Activated T-helper 2 cell treated with anti-CD3 and anti-CD28 coated beads, Interferon-gamma antibody, Interleukin-2, Interleukin-4, amounts not matched to agents 10 μg/mL and 5 μg/mL and 100 μg/mL, durations not matched to agents 14 hours and 24 hours and 36 hours (primary cell): ENCODE measurements at regions not wholly inside any gene's neighbourhood (a gene's known extent, or its start where the extent isn't known, plus 50 kb on each side); places are given as distances from the start of the nearest gene placed in this dataset.

ENCODE experiments used
- DNase-seq: peaks from one replicate; pipeline ENCODE4 v3.0.0; 2021; ENCODE audit warnings: low spot score
- H3K27ac Mint-ChIP-seq: one replicate; pipeline ENCODE4 v1.8.0; 2021; ENCODE audit warnings: mixed read lengths
- H3K27me3 Mint-ChIP-seq: one replicate; pipeline ENCODE4 v1.8.0; 2021; ENCODE audit warnings: low read depth, mixed read lengths
- H3K36me3 Mint-ChIP-seq: one replicate; pipeline ENCODE4 v1.8.0; 2021; ENCODE audit warnings: low read depth, mixed read lengths
- H3K4me1 Mint-ChIP-seq: one replicate; pipeline ENCODE4 v1.8.0; 2021; ENCODE audit warnings: low read depth, mixed read lengths
- H3K4me3 Mint-ChIP-seq: one replicate; pipeline ENCODE4 v1.8.0; 2021; ENCODE audit warnings: low read depth, mild to moderate bottlenecking, moderate library complexity, mixed read lengths
- H3K9me3 Mint-ChIP-seq: one replicate; pipeline ENCODE4 v1.8.0; 2021; ENCODE audit warnings: mixed read lengths
- intact Hi-C: fragments of 100-400 bp; cut with micrococcal nuclease; formaldehyde crosslinking; loops from one replicate; pipeline ENCODE4 v1.15.1; 2023

- intact Hi-C loops = no loop called here
- Mint-ChIP-seq H3K27ac (no peak overlapping the region), H3K4me1 (no peaks in the 10 kb centered on the region), H3K9me3 (no peaks in the 10 kb centered on the region), H3K36me3 (no peaks in the 10 kb centered on the region), H3K4me3 (no peak overlapping the region), H3K27me3 (no peaks in the 10 kb centered on the region)
- no peak for DNase-seq
These were observed 336.7 kb downstream of the OSR1 start for GRCh38 chr2:19021721-19022120.

GRCh38 chr2:19021100-19021476, 337.3 kb downstream of the OSR1 start:
- intact Hi-C loops = no loop called here
- Mint-ChIP-seq H3K36me3 (no peaks in the 10 kb centered on the region), H3K27me3 (no peaks in the 10 kb centered on the region), H3K9me3 (no peaks in the 10 kb centered on the region), H3K4me3 (no peak overlapping the region), H3K27ac (no peak overlapping the region), H3K4me1 (no peaks in the 10 kb centered on the region)
- no peak for DNase-seq

GRCh38 chr2:19020144-19021099, 338.0 kb downstream of the OSR1 start:
- no peaks in the 10 kb centered on the region for H3K9me3 Mint-ChIP-seq
- H3K4me3 Mint-ChIP-seq = no peak overlapping the region
- no peak overlapping the region for H3K27ac Mint-ChIP-seq
- no peak for DNase-seq
- no peaks in the 10 kb centered on the region for H3K27me3 Mint-ChIP-seq
- intact Hi-C loops = no loop called here
- no peaks in the 10 kb centered on the region for H3K36me3 Mint-ChIP-seq
- no peaks in the 10 kb centered on the region for H3K4me1 Mint-ChIP-seq

- no peaks in the 10 kb centered on the region for H3K4me1 Mint-ChIP-seq
- DNase-seq = no peak
- intact Hi-C loops = no loop called here
- H3K27me3 Mint-ChIP-seq = no peaks in the 10 kb centered on the region
- H3K36me3 Mint-ChIP-seq = no peaks in the 10 kb centered on the region
- H3K9me3 Mint-ChIP-seq = no peaks in the 10 kb centered on the region
- no peak overlapping the region for H3K4me3 Mint-ChIP-seq
- H3K27ac Mint-ChIP-seq = no peak overlapping the region
These were observed 348.9 kb downstream of the OSR1 start for GRCh38 chr2:19009510-19009909.

- no peaks in the 10 kb centered on the region for H3K4me1 Mint-ChIP-seq
- H3K4me3 Mint-ChIP-seq = no peak overlapping the region
- H3K27ac Mint-ChIP-seq = no peak overlapping the region
- no peak for DNase-seq
- H3K36me3 Mint-ChIP-seq = no peaks in the 10 kb centered on the region
- intact Hi-C loops = no loop called here
- H3K9me3 Mint-ChIP-seq = no peaks in the 10 kb centered on the region
- H3K27me3 Mint-ChIP-seq = no peaks in the 10 kb centered on the region
These were observed 354.9 kb downstream of the OSR1 start for GRCh38 chr2:19003554-19003953.

GRCh38 chr2:19000776-19001175, 357.6 kb downstream of the OSR1 start:
- intact Hi-C loops = no loop called here
- H3K4me1 Mint-ChIP-seq = no peaks in the 10 kb centered on the region
- no peaks in the 10 kb centered on the region for H3K27me3 Mint-ChIP-seq
- no peak overlapping the region for H3K4me3 Mint-ChIP-seq
- H3K27ac Mint-ChIP-seq = no peak overlapping the region
- H3K9me3 Mint-ChIP-seq = no peaks in the 10 kb centered on the region
- no peaks in the 10 kb centered on the region for H3K36me3 Mint-ChIP-seq
- DNase-seq = no peak

- H3K4me1 Mint-ChIP-seq = no peaks in the 10 kb centered on the region
- intact Hi-C loops = no loop called here
- H3K27ac Mint-ChIP-seq = no peak overlapping the region
- H3K9me3 Mint-ChIP-seq = no peaks in the 10 kb centered on the region
- H3K4me3 Mint-ChIP-seq = no peak overlapping the region
- H3K36me3 Mint-ChIP-seq = no peaks in the 10 kb centered on the region
- no peak for DNase-seq
- no peaks in the 10 kb centered on the region for H3K27me3 Mint-ChIP-seq
These were observed 359.2 kb downstream of the OSR1 start for GRCh38 chr2:18999198-18999597.

GRCh38 chr2:18998491-18998890, 359.9 kb downstream of the OSR1 start:
- intact Hi-C loops = no loop called here
- no peaks in the 10 kb centered on the region for H3K9me3 Mint-ChIP-seq

GRCh38 chr2:18993756-18994338, 364.6 kb downstream of the OSR1 start:
- Mint-ChIP-seq H3K4me3 (no peak overlapping the region), H3K9me3 (no peaks in the 10 kb centered on the region), H3K27ac (no peak overlapping the region), H3K4me1 (no peaks in the 10 kb centered on the region), H3K27me3 (no peaks in the 10 kb centered on the region), H3K36me3 (no peaks in the 10 kb centered on the region)
- intact Hi-C loops = no loop called here
- no peak for DNase-seq

More at GRCh38 chr2:18998491-18998890, 359.9 kb downstream of the OSR1 start:
- Mint-ChIP-seq H3K4me1 (no peaks in the 10 kb centered on the region), H3K27ac (no peak overlapping the region), H3K27me3 (no peaks in the 10 kb centered on the region), H3K36me3 (no peaks in the 10 kb centered on the region), H3K4me3 (no peak overlapping the region)
- no peak for DNase-seq

GRCh38 chr2:18991177-18992168, 366.9 kb downstream of the OSR1 start:
- intact Hi-C loops = no loop called here
- Mint-ChIP-seq H3K4me1 (no peaks in the 10 kb centered on the region), H3K9me3 (no peaks in the 10 kb centered on the region), H3K36me3 (no peaks in the 10 kb centered on the region), H3K4me3 (no peak overlapping the region), H3K27ac (no peak overlapping the region), H3K27me3 (no peaks in the 10 kb centered on the region)
- no peak for DNase-seq

GRCh38 chr2:18988631-18989232, 369.7 kb downstream of the OSR1 start:
- no peak for DNase-seq
- H3K4me1 Mint-ChIP-seq = no peaks in the 10 kb centered on the region
- intact Hi-C loops = no loop called here
- H3K9me3 Mint-ChIP-seq = no peaks in the 10 kb centered on the region
- H3K27ac Mint-ChIP-seq = no peak overlapping the region
- no peaks in the 10 kb centered on the region for H3K27me3 Mint-ChIP-seq
- no peak overlapping the region for H3K4me3 Mint-ChIP-seq
- H3K36me3 Mint-ChIP-seq = no peaks in the 10 kb centered on the region

GRCh38 chr2:18987592-18988073, 370.8 kb downstream of the OSR1 start:
- intact Hi-C loops = no loop called here
- Mint-ChIP-seq H3K36me3 (no peaks in the 10 kb centered on the region), H3K27me3 (no peaks in the 10 kb centered on the region), H3K4me3 (no peak overlapping the region), H3K4me1 (no peaks in the 10 kb centered on the region), H3K9me3 (no peaks in the 10 kb centered on the region), H3K27ac (no peak overlapping the region)
- no peak for DNase-seq
